NCI-H526 (cell line): ENCODE measurements at regions not wholly inside any gene's neighbourhood (a gene's known extent, or its start where the extent isn't known, plus 50 kb on each side); places are given as distances from the start of the nearest gene placed in this dataset.

Source experiments
- DNase-seq, 2 experiments: peaks; one replicate each; lab custom pipeline; 2025; lab: John Stamatoyannopoulos, UW

DNA sequence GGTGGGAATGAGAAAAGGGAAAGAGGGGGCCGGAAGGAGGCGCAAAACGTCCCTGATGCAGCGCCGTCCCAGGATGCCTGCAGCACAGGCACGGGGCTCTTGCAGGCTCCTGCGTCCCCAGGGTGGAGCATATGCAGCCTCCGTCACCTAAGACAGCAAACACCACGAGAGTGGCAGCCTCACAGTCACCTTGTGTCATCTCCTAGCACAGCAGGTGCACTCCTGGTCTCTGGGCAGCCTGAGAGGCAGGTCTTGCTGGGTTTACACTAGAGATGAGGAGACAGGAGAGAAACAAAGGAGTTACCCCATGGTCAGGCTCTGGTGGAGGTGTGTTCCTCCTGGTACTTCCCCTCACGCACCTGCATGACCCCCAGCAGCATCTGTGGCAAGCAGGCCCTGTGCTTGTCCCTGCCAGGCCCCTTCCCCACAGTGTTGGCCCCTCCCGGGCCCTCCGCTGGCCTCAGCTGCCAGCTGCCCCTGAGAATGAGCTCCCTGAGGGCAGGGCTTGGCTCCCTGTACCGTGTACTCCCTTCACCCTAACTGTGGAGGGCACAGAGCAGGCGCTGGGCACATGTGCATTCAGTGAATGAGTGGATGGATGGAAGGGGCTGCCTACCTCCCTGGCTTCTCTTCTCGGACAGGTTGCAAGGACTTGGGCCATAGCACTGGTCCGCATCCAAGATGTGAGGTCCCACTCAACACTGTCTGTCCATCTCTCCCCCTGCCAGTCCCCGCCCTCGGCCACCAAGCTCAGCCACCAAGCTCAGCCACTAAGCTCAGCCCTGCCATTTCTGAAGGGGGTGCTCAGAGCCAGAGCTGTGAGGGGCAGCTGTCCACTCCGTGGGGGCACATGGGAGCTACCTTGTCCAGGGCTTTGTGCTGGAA, 988.6 kb downstream of the BRD1 start:
- DNase-seq: no peak

DNA sequence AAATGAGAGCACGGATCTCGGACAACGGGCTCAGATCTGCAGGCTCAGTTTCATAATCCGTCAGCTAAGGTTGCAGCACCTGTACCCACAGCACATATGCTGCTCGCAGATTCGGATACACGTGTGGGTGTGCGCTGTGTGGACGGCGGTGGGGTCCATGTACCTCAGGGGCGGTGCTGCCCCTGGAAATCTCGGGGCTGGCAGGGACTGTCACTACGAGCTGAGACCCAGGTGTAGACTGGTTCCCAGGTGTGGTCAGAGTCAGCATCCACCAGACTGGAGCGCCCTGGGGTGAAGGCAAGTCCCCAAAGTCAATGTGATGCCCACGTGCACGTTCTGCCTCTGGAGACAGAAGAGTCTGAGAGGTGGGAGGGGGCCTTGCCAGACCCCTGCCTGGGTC, 989.3 kb downstream of the BRD1 start:
- no peak for DNase-seq

DNA sequence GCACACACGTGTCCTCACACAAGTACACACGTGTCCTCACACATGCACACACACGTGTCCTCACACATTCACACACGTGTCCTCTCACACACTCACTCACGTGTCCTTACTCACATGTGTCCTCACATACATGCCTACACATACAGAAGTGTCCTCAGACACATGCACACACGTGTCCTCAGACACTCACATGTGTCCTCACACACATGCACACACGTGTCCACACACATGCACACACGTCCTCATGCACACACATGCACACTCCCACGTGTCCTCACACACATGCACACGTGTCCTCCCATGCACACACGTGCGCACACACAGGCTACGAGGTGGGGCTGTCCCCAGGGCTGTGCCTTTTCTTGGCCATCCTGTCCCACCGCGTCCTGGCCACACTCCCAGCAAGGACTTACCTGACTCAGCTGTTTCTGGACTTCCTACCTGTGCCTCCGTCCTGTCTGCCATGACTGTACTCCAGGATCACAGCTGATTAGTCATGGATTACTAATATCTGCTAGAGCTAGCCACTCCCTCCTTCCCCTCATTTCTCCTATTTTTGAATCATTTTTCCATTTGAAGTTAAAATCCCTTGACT, 990.2 kb downstream of the BRD1 start:
- DNase-seq: no peak

DNA sequence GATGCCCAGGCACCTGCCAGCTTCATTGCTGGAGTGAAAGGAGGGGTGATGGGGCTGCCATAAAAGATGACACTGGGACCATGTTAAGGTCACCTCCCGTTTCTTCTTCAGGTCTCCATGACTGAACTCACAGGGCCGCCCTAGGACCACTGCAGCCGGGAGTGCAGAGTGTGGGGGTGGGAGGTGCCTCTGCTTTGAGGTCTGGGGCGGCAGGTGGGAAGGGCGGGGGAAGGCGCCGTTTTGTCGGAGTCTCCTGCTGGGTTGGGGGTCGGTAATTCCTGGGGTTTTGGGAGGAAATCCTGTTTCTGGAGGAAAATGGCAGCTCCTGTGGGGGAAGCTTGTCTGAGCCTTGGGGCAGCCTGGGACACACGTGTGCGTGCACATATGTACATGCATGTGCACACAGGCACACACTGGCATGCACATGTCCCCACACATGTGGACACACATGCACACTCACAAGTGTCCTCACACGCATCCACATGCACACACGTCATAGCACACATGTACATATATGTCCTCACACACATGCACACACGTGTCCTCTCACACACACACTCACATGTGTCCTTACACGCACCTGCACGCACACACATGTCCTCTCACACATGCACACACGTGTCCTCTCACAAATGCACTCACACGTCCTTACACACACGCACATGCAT, 990.9 kb downstream of the BRD1 start:
- no peak for DNase-seq

DNA sequence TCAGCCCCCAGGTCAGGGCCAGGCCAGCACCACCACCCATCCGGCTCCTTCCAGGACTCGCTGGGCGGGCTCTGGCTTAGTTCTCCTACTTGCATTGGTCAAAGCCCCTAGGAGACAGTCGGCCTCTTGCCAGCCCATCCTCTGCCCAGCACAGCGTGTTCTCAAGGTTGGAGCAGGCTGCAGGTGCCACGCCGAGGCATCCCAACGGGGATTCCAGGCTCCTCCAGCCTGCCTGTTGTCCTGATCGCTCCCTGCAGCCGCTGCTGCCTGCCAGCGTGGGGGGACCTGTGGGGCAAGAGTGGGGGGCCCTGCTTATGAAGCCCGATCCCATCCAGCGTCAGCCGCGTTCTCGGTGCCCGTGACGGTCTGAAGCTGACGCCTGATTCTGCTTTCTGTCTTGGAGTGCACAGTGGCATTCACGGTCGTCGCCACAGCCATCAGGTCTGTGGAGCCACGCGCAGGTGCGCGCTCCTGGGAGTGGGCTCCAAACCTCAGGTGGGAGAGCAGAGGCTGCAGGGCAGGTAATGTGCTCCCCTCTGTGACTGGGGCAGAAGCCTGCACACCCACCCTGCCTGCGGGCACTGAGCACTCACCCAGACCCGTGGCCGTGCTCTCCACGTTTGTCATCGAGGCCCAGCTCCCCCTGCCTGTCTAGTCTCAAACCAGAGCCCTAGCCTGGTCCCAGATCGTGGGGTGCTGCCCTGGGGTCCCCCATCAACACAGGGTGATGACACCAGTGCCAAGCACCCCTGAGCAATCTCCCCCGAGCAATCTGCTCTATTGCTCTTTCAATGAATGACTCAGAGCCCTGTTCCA, 991.6 kb downstream of the BRD1 start:
- DNase-seq: no peak

DNA sequence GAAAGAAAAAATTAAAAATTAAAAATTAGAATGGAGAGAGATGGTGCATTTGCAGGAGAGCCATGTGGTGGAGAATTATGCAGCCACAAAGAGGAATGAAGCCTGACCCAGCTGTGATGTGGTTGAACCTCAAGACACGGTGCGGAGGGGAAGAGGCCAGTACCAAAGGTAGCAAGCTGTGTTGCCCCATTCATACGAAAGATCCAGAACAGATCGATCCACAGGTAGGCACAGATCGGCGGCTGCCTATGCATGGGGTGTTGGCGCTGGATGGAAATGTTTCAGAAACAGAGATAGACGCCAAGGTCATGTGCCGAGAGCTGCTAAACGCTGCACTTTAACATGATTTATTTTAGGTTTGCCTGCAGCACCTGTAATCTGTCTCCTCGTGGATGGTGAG, 992.3 kb downstream of the BRD1 start:
- no peak for DNase-seq

DNA sequence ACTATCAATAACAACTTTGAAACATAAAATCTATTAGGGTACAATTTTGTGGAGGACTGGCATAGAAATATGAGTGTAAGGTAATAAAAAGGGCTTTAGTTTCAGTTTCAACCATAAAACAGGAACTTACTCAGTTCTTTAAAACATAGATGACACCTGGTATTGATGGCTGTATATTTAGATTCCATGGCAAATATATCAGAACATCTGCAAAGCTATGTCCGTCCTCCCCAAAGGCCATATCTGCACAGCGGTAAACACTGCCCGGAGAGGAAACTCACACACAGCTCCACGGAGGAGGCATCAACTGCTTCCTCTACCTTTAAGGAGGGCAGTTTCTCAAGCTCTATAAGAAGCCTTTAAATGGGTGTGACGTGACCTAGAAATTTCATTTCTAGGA, 993.3 kb downstream of the BRD1 start:
- no peak for DNase-seq

DNA sequence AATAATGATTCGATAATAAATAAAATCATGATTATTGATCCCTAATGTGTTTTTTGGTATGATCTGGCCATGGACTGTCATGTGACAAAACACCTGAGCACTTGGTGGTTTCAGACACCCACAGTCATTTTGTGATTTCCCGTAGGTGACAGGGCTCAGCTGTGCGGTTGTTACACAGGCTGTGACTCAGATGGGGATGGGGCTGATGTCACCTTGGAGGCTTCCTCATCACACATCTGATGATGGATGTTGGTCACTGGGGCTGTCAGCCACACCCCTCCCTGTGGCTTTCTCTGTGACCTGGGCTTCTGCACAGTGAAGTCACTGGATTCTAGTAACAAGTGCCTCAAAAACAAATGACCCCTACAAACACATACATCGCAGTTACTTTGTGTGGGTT, 995.1 kb downstream of the BRD1 start:
- no peak for DNase-seq

DNA sequence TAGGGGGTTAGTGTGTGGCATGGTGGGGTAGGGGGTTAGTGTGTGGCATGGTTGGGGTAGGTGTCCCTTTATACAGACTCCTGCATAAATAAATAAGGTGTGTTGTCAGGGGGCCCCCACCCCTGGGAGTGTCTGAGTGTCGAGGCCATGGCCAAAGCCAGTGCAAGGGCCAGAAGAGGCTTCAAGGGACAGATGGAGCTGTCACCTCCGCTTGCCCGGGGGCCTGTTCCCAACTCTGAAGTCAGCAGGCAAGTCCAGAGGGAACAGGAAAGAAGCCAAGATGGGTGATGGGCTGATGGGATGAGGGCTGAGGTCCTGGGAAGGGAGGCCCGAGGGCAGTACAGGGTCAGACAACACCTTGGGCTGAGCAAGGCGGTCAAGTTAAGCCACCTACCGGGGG, 997.8 kb downstream of the BRD1 start:
- no peak for DNase-seq

DNA sequence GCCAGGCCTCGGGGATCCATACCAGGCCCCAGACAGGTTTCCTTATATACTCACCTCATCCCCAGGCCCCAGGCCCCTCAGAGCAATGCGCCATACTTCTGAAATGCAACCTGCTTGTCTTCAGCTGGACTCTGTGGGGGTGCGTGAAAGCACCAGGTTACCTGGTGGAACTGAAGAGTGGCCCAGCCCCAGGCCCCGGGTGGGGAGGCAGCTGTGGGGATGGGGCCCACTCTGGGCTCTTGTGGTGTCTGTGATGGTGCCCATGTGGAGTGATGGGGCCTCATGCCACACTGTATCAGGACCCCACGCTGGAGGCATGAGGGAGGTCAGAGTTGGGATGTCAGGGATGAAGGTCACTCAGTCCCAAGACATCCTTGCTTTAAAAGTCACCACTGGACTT, 999.0 kb downstream of the BRD1 start:
- DNase-seq: no peak

DNA sequence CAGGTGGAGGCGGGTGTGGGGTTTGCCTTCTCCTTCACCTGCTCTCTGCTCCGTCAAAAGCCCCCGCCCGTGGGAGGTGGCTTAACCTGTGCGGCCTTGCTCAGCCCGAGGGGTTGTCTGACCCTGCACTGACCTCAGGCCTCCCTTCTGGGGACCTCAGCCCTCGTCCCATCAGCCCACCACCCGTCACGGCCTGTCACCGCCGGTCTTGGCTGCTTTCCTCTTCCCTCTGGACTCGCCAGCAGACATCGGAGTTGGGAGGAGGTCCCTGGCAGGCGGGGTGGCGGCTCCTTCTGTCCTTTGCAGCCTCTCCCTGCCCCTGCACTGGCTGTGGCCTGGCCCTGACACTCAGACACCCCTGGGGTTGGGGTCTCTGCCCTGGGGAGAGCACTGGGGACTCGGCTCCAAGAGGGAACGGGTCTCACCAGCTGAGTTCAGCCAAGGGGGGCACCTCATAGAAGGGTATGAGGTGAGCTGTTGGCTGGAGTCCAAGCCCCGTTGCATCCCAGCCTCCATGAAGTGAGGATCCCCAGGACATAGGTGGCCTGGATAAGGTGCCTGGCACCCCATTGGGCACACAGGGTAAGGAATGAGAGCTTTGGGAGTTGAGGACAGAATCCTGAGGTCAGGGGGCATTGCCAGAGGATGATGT, 999.6 kb downstream of the BRD1 start:
- DNase-seq: no peak

DNA sequence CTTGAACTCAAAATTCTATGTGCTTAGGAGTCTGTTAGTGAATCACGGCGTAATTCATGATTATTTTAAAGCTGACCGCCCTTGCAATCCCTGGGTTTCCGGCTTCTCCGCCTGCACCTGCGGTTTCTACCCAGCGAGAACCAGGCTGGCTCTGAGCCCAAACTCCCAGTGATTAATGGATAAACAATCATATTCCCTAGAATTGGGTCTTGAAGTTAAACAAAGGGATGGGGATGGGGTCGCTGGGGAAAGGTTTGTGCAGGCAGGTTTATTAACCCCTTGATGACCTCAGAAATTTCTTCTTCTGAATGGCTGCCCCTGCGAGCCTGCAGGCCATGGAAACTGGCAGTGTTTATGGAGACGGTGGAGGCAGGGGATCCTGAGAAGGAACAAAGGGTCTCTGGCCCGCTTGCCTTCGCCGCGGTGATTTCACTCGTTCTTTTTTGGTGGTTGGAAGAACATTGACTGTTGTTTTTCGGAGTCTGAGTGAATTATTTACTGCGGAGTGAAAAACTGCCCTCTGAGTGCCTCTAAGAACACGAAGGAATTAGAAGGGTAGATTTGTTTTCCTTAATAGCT, 1000.3 kb downstream of the BRD1 start:
- DNase-seq: no peak

DNA sequence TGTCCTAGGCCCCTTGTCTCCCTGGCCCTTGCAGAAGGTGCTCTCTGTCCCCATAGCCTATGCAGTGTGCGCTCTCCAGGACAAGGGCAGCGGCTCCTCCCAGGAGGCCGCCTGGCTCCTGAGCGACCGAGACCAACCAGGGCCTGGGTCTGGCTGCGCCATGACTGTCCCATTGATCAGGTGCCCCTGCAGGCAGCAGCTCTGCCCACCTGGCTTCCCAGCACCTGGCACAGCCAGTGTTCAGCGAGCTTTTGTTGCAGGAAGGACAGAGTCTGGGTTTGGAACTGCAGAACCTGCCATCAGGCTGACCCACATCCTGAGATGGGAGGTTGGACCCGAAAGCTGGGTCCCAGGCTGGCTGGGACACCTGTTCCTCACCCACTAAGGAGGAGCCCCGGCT, 1001.1 kb downstream of the BRD1 start:
- DNase-seq: no peak

DNA sequence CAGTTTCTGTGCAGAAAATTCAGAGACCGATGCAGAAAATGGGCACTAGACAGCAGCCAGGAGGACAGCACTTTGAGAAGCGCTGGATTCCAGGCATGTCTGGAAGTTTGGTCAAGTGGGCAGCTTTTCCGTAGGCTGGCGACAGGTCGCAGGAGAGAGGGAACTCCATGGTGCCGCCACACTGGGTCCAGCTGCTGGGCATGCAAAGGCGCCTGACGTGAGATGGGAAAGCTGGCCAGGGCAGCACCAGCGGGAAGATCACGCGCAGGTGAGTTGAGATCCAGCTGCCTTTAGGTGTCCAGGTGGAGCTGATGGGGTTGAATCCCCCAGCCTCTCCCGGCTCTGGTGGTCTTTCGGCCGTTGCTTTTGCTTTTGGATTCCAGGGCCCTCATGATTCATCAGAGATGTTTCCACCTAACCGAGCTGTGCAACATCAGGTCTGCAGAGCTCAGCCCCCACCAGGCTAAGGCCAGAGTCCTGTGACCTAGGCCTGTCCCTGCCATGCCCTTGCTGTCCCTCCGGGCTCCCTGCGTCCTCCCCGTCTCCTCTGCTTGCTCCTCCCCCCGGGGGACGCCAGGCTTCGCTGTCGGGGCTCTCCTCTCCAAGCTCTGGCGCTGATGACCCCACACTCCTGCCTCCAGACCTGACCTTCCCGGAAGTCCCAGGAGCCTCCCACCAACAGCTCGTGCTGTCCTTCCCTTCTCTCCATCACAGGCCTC, 1001.7 kb downstream of the BRD1 start:
- DNase-seq: no peak

DNA sequence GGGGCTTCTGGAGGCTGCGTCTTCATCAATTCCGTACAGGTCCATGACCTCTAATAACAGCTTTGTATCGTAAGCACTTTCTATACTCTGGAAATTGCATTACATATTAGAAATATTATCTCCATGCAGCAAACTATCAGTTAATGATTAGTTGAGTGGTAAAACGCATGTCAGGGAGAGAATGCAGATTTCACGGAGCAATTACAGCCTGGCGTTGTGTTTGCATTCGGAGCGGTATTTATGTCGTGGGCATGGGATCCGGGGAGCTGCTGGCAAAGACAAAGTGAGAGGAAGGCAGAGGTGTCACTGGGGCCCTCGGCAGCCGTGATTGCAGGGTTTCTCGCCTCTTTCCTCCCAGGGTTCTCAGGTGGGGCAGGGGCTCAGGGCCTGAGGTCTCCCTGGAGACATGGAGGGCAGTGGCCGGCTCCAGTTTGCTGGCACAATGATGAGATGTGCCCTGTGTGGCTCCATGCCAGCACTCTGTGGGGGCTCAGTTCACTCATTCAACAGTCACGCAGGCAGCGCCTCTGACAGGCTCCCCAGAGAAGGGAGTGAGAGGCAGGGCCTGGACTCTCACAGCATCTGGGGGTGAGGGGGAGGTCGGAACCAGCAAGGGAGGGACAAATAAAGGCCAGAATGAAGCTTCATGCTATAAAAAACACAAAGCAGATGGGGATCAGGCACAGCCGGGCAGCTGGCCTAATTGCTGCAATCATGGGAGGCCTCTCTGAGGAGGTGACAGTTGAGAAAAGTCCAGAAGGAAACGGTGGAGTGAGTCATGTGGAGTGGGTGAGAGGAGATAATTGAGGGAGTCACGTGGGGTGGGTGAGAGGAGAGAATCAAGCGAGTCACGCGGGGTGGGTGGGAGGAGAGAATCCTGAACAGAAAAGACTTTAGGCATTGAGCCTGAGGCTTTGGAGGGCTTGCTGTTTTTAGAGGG, 1002.7 kb downstream of the BRD1 start:
- no peak for DNase-seq

DNA sequence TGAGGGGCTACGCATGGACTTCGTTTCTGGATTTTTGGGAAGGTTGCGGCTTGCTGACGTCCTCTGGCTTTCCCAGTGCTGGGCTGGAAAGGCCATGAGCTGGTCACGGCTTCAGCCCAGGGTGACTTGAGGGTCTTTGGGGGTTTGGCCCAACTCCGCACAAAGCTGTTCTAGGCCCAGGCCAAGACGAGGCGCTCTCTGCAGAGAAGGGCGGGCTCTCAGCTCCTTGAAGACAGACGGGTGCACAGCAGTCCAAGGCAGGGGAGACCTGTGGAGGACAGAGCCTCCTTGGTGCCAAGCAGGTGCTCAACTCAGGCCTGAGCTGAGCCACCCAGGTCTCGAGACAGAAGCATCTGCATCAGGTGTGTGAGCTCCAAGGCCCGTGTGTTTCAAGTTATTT, 1003.7 kb downstream of the BRD1 start:
- no peak for DNase-seq

DNA sequence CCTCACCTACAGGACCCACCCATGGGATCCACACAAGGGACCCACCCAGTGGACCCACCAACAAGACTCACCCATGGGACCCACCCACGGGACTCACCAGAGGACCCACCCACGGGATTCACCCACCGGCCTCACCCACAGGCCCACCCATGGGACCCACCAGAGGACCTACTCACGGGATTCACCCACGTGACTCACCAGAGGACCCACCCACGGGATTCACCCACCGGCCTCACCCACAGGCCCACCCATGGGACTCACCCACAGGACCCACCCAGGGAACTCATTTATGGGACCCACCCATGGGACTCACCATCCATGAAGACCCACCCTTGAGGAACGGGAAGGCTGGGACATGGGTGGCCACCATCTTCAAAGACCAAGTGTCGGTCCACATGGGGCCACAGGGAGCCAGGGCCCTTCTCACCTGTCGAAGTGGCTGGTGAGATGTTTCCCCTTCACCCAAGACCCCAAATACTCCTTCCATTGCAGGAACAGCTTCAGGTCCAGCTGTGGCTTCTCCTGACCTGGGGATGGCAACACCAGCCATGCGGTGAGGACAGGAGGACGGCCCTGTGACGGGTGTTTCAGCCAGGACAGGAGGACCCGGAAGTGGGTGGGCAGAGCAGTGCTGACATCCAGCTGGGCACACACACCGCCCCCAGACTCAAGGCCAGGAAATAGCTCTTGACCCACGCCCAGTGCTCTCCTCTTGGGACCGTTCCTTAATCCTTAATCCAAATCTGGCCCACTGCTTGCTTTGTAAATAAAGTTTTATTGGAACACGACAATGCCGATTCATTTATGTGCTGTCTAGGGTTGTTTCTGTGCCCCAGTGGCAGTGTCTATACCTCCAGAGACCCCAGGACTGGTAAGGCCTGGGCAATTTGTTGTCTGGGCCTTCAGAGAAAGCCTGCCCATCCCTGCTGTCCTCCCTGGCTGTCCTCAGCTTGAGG, 1005.1 kb downstream of the BRD1 start:
- DNase-seq: no peak

DNA sequence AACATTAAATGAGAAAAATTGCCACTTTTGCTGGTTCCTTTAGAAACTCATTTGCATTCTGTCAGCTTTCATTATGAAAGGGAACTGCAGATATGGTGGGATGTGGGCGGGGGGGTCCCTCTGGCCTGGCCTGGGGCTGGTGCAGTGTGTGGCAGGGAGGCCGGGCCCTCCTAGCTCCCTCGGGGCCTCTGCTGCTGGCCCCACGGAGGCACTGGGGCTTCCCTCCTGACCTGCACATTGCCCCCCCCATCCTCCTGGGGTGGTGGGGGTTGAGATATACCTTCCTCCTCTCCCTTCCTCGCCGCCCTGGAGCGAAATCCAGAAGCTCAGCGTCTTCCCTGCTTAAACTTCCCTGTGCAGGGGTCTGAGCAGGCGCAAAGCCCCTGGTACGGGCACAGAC, 1005.9 kb downstream of the BRD1 start:
- DNase-seq: no peak

DNA sequence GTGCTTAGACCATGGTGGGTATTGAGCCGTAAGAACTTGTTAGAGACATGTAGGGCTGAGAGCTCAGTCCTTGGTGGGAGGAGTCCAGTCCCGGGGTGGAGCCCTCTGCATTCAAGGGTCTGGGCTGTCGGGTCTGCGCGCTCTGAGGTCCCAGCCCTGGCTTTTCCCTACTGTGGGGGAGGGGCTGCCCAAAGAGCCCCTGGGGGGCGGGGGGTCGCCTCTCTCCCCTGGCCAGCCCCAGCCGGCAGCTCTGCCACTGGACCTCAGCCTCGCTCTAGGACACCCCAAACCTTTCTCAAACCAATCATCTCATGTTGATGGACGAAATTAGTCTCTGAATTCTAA, 1006.4 kb downstream of the BRD1 start:
- DNase-seq: no peak
